ENCODE measurements at regions not wholly inside any gene's neighbourhood (a gene's known extent, or its start where the extent isn't known, plus 50 kb on each side); places are given as distances from the start of the nearest gene placed in this dataset.

- DNase-seq, result no peak
- H3K27me3 ChIP-seq, result no peaks in the 10 kb centered on the region
- no peaks in the 10 kb centered on the region for H3K4me1 ChIP-seq (ENCODE audit: insufficient read depth)
- H3K9me3 ChIP-seq, result no peaks in the 10 kb centered on the region
- intact Hi-C loops (cut with DNase I), result no loop called here
- no peak overlapping the region for H3K27ac ChIP-seq
- WGBS, 3 donors, result 75 to 84% (median 78%) methylated on average over 3 of the region's 3 CpGs
- no peak overlapping the region for H3K4me3 ChIP-seq
- H3K36me3 ChIP-seq, result no peaks in the 10 kb centered on the region
- TF ChIP-seq CTCF (IDR thresholded peaks at IDR 0.05), result no peak
- no peak for TF ChIP-seq POLR2A (IDR thresholded peaks at IDR 0.05)
Observed at GRCh38 chr2:52960881-52961280, 806.7 kb upstream of the CHAC2 start.

- intact Hi-C loops (cut with DNase I), result no loop called here
- no peaks in the 10 kb centered on the region for H3K36me3 ChIP-seq
- no peaks in the 10 kb centered on the region for H3K4me1 ChIP-seq (ENCODE audit: insufficient read depth)
- WGBS, 3 donors, result 84 to 88% (median 84%) methylated on average over 4 of the region's 4 CpGs
- no peak overlapping the region for H3K27ac ChIP-seq
- H3K9me3 ChIP-seq, result no peaks in the 10 kb centered on the region
- no peak for DNase-seq
- no peak overlapping the region for H3K4me3 ChIP-seq
- H3K27me3 ChIP-seq, result no peaks in the 10 kb centered on the region
- TF ChIP-seq POLR2A (IDR thresholded peaks at IDR 0.05) (no peak), EP300 (IDR thresholded peaks at IDR 0.05) (no peak), CTCF (IDR thresholded peaks at IDR 0.05) (no peak)
Observed at GRCh38 chr2:52959801-52960200, 807.8 kb upstream of the CHAC2 start.

- intact Hi-C loops (cut with DNase I), result no loop called here
- Histone ChIP-seq H3K9me3 (no peaks in the 10 kb centered on the region), H3K4me3 (no peak overlapping the region), H3K27ac (no peak overlapping the region), H3K36me3 (no peaks in the 10 kb centered on the region), H3K27me3 (peaks cover 3% of the 10 kb centered on the region), H3K4me1 (ENCODE audit: insufficient read depth) (no peaks in the 10 kb centered on the region)
- 75 to 84% (median 80%) methylated on average over 1 of the region's 1 CpG for WGBS, 3 donors
- no peak for DNase-seq
- TF ChIP-seq EP300 (IDR thresholded peaks at IDR 0.05), result no peak
- TF ChIP-seq POLR2A (IDR thresholded peaks at IDR 0.05), result no peak
- no peak for TF ChIP-seq CTCF (IDR thresholded peaks at IDR 0.05)
Observed at GRCh38 chr2:52956766-52957165, 810.8 kb upstream of the CHAC2 start.

- Histone ChIP-seq H3K27ac (no peak overlapping the region), H3K27me3 (peaks cover 3% of the 10 kb centered on the region), H3K4me1 (ENCODE audit: insufficient read depth) (no peaks in the 10 kb centered on the region), H3K9me3 (no peaks in the 10 kb centered on the region), H3K36me3 (no peaks in the 10 kb centered on the region), H3K4me3 (no peak overlapping the region)
- TF ChIP-seq EP300 (IDR thresholded peaks at IDR 0.05), result no peak
- intact Hi-C loops (cut with DNase I), result no loop called here
- no peak for DNase-seq
- 67 to 68% (median 68%) methylated on average over 4 of the region's 4 CpGs for WGBS, 3 donors
Observed at GRCh38 chr2:52956118-52956517, 811.5 kb upstream of the CHAC2 start.

- Histone ChIP-seq H3K27ac (no peak overlapping the region), H3K9me3 (no peaks in the 10 kb centered on the region), H3K27me3 (peaks cover 3% of the 10 kb centered on the region), H3K4me1 (ENCODE audit: insufficient read depth) (no peaks in the 10 kb centered on the region), H3K36me3 (no peaks in the 10 kb centered on the region), H3K4me3 (no peak overlapping the region)
- no peak for TF ChIP-seq CTCF (IDR thresholded peaks at IDR 0.05)
- no peak for TF ChIP-seq POLR2A (IDR thresholded peaks at IDR 0.05)
- no peak for TF ChIP-seq EP300 (IDR thresholded peaks at IDR 0.05)
- 53 to 64% (median 63%) methylated on average over 5 of the region's 5 CpGs for WGBS, 3 donors
- no peak for DNase-seq
- intact Hi-C loops (cut with DNase I), result no loop called here
Observed at GRCh38 chr2:52955079-52955478, 812.5 kb upstream of the CHAC2 start.
